GM11168 (cell line): ENCODE measurements at regions not wholly inside any gene's neighbourhood (a gene's known extent, or its start where the extent isn't known, plus 50 kb on each side); places are given as distances from the start of the nearest gene placed in this dataset.

Source experiments
- in situ Hi-C: fragments of 300-500 bp; cut with MboI; formaldehyde crosslinking; loops from one replicate; pipeline ENCODE4 v1.12.0; 2022; ENCODE audit warnings: low sequenced_read_pairs; ENCODE audit not compliant: unreplicated experiment

GRCh38 chr12:14264316-14264715 lies 101.2 kb upstream of the ATF7IP start:
- in situ Hi-C loops = loop anchor here (10.0 to 25.0 kb wide), 2 partner anchors 100 to 198 kb away; partner anchors contain the start of gene ATF7IP

- in situ Hi-C loops = loop anchor here (10.0 to 25.0 kb wide), 2 partner anchors 100 to 198 kb away; partner anchors contain the start of gene ATF7IP
These were observed 100.7 kb upstream of the ATF7IP start for GRCh38 chr12:14264778-14265177.

GRCh38 chr12:14268120-14268515 lies 97.4 kb upstream of the ATF7IP start:
- in situ Hi-C loops = loop anchor here (10.0 to 25.0 kb wide), 2 partner anchors 97 to 194 kb away; partner anchors contain the start of gene ATF7IP

GRCh38 chr12:14270392-14270791 lies 95.1 kb upstream of the ATF7IP start:
- in situ Hi-C loops = loop anchor here (25.0 kb wide), 1 partner anchor 192 kb away; no protein-coding TSS in a partner anchor

GRCh38 chr12:14272956-14273912 lies 92.2 kb upstream of the ATF7IP start:
- in situ Hi-C loops = loop anchor here (25.0 kb wide), 1 partner anchor 189 kb away; no protein-coding TSS in a partner anchor

GRCh38 chr12:14273913-14274311 lies 91.6 kb upstream of the ATF7IP start:
- in situ Hi-C loops = loop anchor here (25.0 kb wide), 1 partner anchor 188 kb away; no protein-coding TSS in a partner anchor

GRCh38 chr12:14275111-14275510 lies 90.4 kb upstream of the ATF7IP start:
- in situ Hi-C loops = no loop called here

- in situ Hi-C loops = no loop called here
These were observed 89.6 kb upstream of the ATF7IP start for GRCh38 chr12:14275886-14276285.

GRCh38 chr12:14278294-14278953 lies 87.1 kb upstream of the ATF7IP start:
- in situ Hi-C loops = no loop called here

GRCh38 chr12:14279845-14280244 lies 85.6 kb upstream of the ATF7IP start:
- in situ Hi-C loops = no loop called here

GRCh38 chr12:14280921-14281320 lies 84.6 kb upstream of the ATF7IP start:
- in situ Hi-C loops = no loop called here

GRCh38 chr12:14281539-14281938 lies 83.9 kb upstream of the ATF7IP start:
- in situ Hi-C loops = no loop called here

- in situ Hi-C loops = no loop called here
These were observed 81.9 kb upstream of the ATF7IP start for GRCh38 chr12:14283489-14284144.

GRCh38 chr12:14284184-14284722 lies 81.2 kb upstream of the ATF7IP start:
- in situ Hi-C loops = no loop called here

GRCh38 chr12:14289601-14290000 lies 75.9 kb upstream of the ATF7IP start:
- in situ Hi-C loops = no loop called here

- in situ Hi-C loops = no loop called here
These were observed 74.5 kb upstream of the ATF7IP start for GRCh38 chr12:14290951-14291350.

GRCh38 chr12:14303661-14304155 lies 61.8 kb upstream of the ATF7IP start:
- in situ Hi-C loops = no loop called here

GRCh38 chr12:14307004-14307403 lies 58.5 kb upstream of the ATF7IP start:
- in situ Hi-C loops = no loop called here

- in situ Hi-C loops = no loop called here
These were observed 57.0 kb upstream of the ATF7IP start for GRCh38 chr12:14308516-14308915.

- in situ Hi-C loops = no loop called here
These were observed 54.6 kb upstream of the ATF7IP start for GRCh38 chr12:14310866-14311265.
